Keratinocyte (primary cell): ENCODE measurements at regions not wholly inside any gene's neighbourhood (a gene's known extent, or its start where the extent isn't known, plus 50 kb on each side); places are given as distances from the start of the nearest gene placed in this dataset.

Source experiments
- DNase-seq: peaks from one replicate; pipeline ENCODE4 v3.0.0-alpha.2; 2011; ENCODE audit warnings: low read depth, missing footprints, low spot score
- FAIRE-seq: peaks from 2 replicates; lab custom pipeline; 2011; peaks lifted over from hg19 to GRCh38; lab: Jason Lieb, UNC
- H2AFZ ChIP-seq: 2 replicates; pipeline ENCODE4 v1.6.0; 2012; ENCODE audit warnings: low read length, control low read depth, inconsistent platforms; ENCODE audit not compliant: control insufficient read depth
- H3K27ac ChIP-seq: 2 replicates; pipeline ENCODE4 v1.5.1; 2011; ENCODE audit warnings: low read length; ENCODE audit not compliant: control insufficient read depth, insufficient read depth
- H3K27me3 ChIP-seq: 3 replicates; pipeline ENCODE4 v1.6.0; 2011; ENCODE audit warnings: low read length; ENCODE audit not compliant: control insufficient read depth, insufficient read depth; ENCODE audit errors: extremely low read depth
- H3K36me3 ChIP-seq, 2 experiments: 2 replicates in 1 of 2; 3 replicates in 1 of 2; pipeline ENCODE4 v1.5.1; 2011; ENCODE audit warnings: low read length in 2 of 2, mild to moderate bottlenecking in 1 of 2; ENCODE audit not compliant: control insufficient read depth in 2 of 2, insufficient read depth in 2 of 2; ENCODE audit errors: extremely low read depth in 1 of 2
- H3K4me1 ChIP-seq: 3 replicates; pipeline ENCODE4 v1.5.1; 2011; ENCODE audit warnings: low read length; ENCODE audit not compliant: control insufficient read depth, insufficient read depth; ENCODE audit errors: extremely low read depth
- H3K4me2 ChIP-seq: 3 replicates; pipeline ENCODE4 v1.6.0; 2011; ENCODE audit warnings: low read depth, low read length; ENCODE audit not compliant: control insufficient read depth, insufficient read depth; ENCODE audit errors: extremely low read depth
- H3K4me3 ChIP-seq, 3 experiments: fragments of 200-600 bp in 1 of 3; sonication (generic) in 1 of 3; 2 replicates in 2 of 3; 3 replicates in 1 of 3; pipeline ENCODE4 v1.5.1; 2011 to 2016; ENCODE audit warnings: low read length in 3 of 3, mild to moderate bottlenecking in 3 of 3, control low read depth in 2 of 3, inconsistent platforms in 1 of 3, low read depth in 1 of 3, mixed read lengths in 1 of 3, mixed run types in 1 of 3, moderate library complexity in 1 of 3; ENCODE audit not compliant: control insufficient read depth in 2 of 3, insufficient read depth in 2 of 3; ENCODE audit errors: extremely low read depth in 1 of 3
- H3K79me2 ChIP-seq: 2 replicates; pipeline ENCODE4 v1.6.0; 2012; ENCODE audit warnings: low read length; ENCODE audit not compliant: control insufficient read depth, insufficient read depth
- H3K9ac ChIP-seq: 3 replicates; pipeline ENCODE4 v1.6.0; 2011; ENCODE audit warnings: low read length; ENCODE audit not compliant: control insufficient read depth, insufficient read depth; ENCODE audit errors: extremely low read depth
- H3K9me1 ChIP-seq: 3 replicates; pipeline ENCODE4 v1.6.0; 2011; ENCODE audit warnings: low read length; ENCODE audit not compliant: control insufficient read depth, insufficient read depth; ENCODE audit errors: extremely low read depth
- H3K9me3 ChIP-seq: 2 replicates; pipeline ENCODE4 v1.5.1; 2012; ENCODE audit warnings: low read depth, low read length; ENCODE audit not compliant: control insufficient read depth
- H4K20me1 ChIP-seq: 3 replicates; pipeline ENCODE4 v1.6.0; 2011; ENCODE audit warnings: low read length; ENCODE audit not compliant: control insufficient read depth, insufficient read depth; ENCODE audit errors: extremely low read depth
- CTCF ChIP-seq, 3 experiments: IDR thresholded peaks in 1 of 3; conservative IDR thresholded peaks in 1 of 3; optimal IDR thresholded peaks in 1 of 3; 2 replicates in 2 of 3; 3 replicates in 1 of 3; pipeline versions ENCODE3 to v1.5.1; 2011; ENCODE audit warnings: low read length in 3 of 3, mild to moderate bottlenecking in 3 of 3, moderate library complexity in 2 of 3, control low read depth in 1 of 3, inconsistent platforms in 1 of 3; ENCODE audit not compliant: insufficient read depth in 2 of 3; ENCODE audit errors: extremely low read depth in 1 of 3
- EZH2 ChIP-seq: IDR thresholded peaks from one replicate; pipeline ENCODE4 v1.6.1; 2012; ENCODE audit warnings: inconsistent platforms, mild to moderate bottlenecking, low read length, moderate library complexity
- dilution Hi-C: fragments of 300-500 bp; cut with MboI; formaldehyde crosslinking; loops from one replicate; pipeline ENCODE4 v1.7.0; 2020; ENCODE audit warnings: low sequenced_read_pairs; ENCODE audit not compliant: extremely low pct_ligation_motif_present

GRCh38 chr2:134119713-134120405 is 134.0 kb upstream of the MGAT5 start:
- no peak for FAIRE-seq

DNA sequence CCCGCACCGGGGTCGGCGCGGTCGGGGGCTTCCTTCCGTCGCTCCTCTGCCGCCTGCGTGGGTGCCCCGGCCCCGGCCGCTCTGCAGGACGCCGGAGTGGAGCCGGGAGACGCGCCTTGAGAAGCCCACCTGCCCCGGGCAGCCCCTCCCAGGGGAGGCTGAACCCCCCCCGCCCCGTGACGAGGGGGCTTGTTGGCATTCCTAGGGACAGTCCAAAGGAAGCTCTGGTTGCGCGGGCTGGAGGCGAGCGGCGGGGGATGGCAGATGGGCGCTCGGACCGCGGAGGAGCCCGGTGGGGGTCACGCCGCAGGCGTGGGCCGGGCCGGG is 133.5 kb upstream of the MGAT5 start:
- peak overlapping the region; percentile 73 for H3K9ac ChIP-seq
- H3K27me3 ChIP-seq, result no peaks in the 10 kb centered on the region
- H2AFZ ChIP-seq, result peak overlapping the region; percentile 56
- H3K27ac ChIP-seq, result peak overlapping the region; percentile 77
- H4K20me1 ChIP-seq, result peaks cover 11% of the 10 kb centered on the region
- no peaks in the 10 kb centered on the region for H3K9me3 ChIP-seq
- peaks cover 23% of the 10 kb centered on the region for H3K4me1 ChIP-seq
- peak overlapping the region; percentile 68 for H3K4me2 ChIP-seq
- dilution Hi-C loops, result no loop called here
- H3K9me1 ChIP-seq, result peaks cover 4% of the 10 kb centered on the region
- H3K36me3 ChIP-seq, result peaks cover 0 to under 1% of the 10 kb centered on the region in 2 experiments
- no peak for FAIRE-seq
- H3K4me3 ChIP-seq, result peak overlapping the region; percentile 69 to 81 (median 78)
- peaks cover 39% of the 10 kb centered on the region for H3K79me2 ChIP-seq
- DNase-seq, result no peak
- TF ChIP-seq CTCF (optimal IDR thresholded peaks at IDR 0.05 in 1 of 3, IDR thresholded peaks at IDR 0.05 in 1 of 3, conservative IDR thresholded peaks at IDR 0.05 in 1 of 3; ENCODE audit: extremely low read depth in 1 of 3, insufficient read depth in 2 of 3, low read length in 3 of 3) (no peak), EZH2 (no peak)

More at GRCh38 chr2:134119713-134120405, 134.0 kb upstream of the MGAT5 start:
- H4K20me1 ChIP-seq, result peaks cover 11% of the 10 kb centered on the region
- H3K27ac ChIP-seq, result peak overlapping the region; percentile 77
- peaks cover 4% of the 10 kb centered on the region for H3K9me1 ChIP-seq
- dilution Hi-C loops, result no loop called here
- peaks cover 35% of the 10 kb centered on the region for H3K79me2 ChIP-seq
- H2AFZ ChIP-seq, result peak overlapping the region; percentile 84
- H3K4me1 ChIP-seq, result peaks cover 23% of the 10 kb centered on the region
- H3K27me3 ChIP-seq, result no peaks in the 10 kb centered on the region
- no peaks in the 10 kb centered on the region for H3K9me3 ChIP-seq
- peak overlapping the region; percentile 93 for H3K4me2 ChIP-seq
- H3K36me3 ChIP-seq, result no peaks in the 10 kb centered on the region
- H3K4me3 ChIP-seq, result peak overlapping the region; percentile 69 to 81 (median 78)
- peak overlapping the region; percentile 73 for H3K9ac ChIP-seq
- peak; percentile 21 for DNase-seq
- no peak for TF ChIP-seq CTCF (optimal IDR thresholded peaks at IDR 0.05 in 1 of 3, IDR thresholded peaks at IDR 0.05 in 1 of 3, conservative IDR thresholded peaks at IDR 0.05 in 1 of 3; ENCODE audit: extremely low read depth in 1 of 3, insufficient read depth in 2 of 3, low read length in 3 of 3)
